Prostate gland (tissue), 2 donors: ENCODE measurements at regions not wholly inside any gene's neighbourhood (a gene's known extent, or its start where the extent isn't known, plus 50 kb on each side); places are given as distances from the start of the nearest gene placed in this dataset.

ENCODE experiments used
- POLR2A ChIP-seq: fragments of 450-650 bp; IDR thresholded peaks from one replicate; pipeline ENCODE4 v1.6.1; 2016; ENCODE audit warnings: antibody characterized with exemption, mild to moderate bottlenecking
- TF ChIP-seq, protein P1 (sequence below), 4 experiments: fragments of 200-600 bp in 2 of 4; fragments of 450-650 bp in 2 of 4; sonication (generic) in 2 of 4; IDR thresholded peaks; 1 replicate in 3 of 4; 2 replicates in 1 of 4; pipeline ENCODE4 v1.5.1; 2016 to 2019; ENCODE audit warnings: antibody characterized with exemption in 4 of 4, mild to moderate bottlenecking in 2 of 4, moderate library complexity in 2 of 4

DNA sequence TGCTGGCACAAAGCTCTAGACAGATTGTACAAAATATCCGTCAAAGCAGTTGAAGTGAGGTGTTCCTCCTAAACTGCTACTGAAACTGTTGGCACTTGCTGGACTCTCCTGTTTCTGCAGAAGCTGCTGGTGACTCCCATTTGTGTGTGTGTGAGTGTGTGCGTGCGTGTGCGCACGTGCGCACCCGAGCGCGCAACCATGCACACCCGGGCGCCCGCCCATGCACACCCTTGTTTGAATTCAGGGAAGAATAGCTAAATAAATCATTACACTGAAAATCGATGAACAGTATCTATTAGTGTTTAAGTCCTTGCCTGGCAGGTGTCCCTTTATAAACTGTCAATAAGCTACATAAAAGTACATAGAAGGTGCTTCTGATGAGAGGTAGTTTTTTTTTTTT is 156.4 kb upstream of the B3GALT2 start:
- TF ChIP-seq, protein P1, sequence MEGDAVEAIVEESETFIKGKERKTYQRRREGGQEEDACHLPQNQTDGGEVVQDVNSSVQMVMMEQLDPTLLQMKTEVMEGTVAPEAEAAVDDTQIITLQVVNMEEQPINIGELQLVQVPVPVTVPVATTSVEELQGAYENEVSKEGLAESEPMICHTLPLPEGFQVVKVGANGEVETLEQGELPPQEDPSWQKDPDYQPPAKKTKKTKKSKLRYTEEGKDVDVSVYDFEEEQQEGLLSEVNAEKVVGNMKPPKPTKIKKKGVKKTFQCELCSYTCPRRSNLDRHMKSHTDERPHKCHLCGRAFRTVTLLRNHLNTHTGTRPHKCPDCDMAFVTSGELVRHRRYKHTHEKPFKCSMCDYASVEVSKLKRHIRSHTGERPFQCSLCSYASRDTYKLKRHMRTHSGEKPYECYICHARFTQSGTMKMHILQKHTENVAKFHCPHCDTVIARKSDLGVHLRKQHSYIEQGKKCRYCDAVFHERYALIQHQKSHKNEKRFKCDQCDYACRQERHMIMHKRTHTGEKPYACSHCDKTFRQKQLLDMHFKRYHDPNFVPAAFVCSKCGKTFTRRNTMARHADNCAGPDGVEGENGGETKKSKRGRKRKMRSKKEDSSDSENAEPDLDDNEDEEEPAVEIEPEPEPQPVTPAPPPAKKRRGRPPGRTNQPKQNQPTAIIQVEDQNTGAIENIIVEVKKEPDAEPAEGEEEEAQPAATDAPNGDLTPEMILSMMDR (IDR thresholded peaks at IDR 0.05) = no peak
- no peak for TF ChIP-seq POLR2A
